GM23248 (cell line): ENCODE measurements at regions not wholly inside any gene's neighbourhood (a gene's known extent, or its start where the extent isn't known, plus 50 kb on each side); places are given as distances from the start of the nearest gene placed in this dataset.

Experiments used
- DNase-seq: peaks from one replicate; pipeline ENCODE4 v3.0.0-alpha.2; 2015
- H2AFZ ChIP-seq: fragments of 200-600 bp; sonication (generic); 2 replicates; pipeline ENCODE4 v1.6.1; 2016; ENCODE audit warnings: antibody characterized with exemption
- H3F3A ChIP-seq: fragments of 200-600 bp; sonication (generic); 2 replicates; pipeline ENCODE4 v1.6.1; 2016; ENCODE audit warnings: mild to moderate bottlenecking, antibody characterized with exemption, mixed run types; ENCODE audit not compliant: insufficient read depth
- H3K27ac ChIP-seq: fragments of 200-600 bp; sonication (generic); 2 replicates; pipeline ENCODE4 v1.5.1; 2016; ENCODE audit warnings: mild to moderate bottlenecking
- H3K27me3 ChIP-seq: fragments of 200-600 bp; sonication (generic); replicated peaks from 2 replicates; pipeline ENCODE4 v1.6.1; 2016; ENCODE audit warnings: mild to moderate bottlenecking; ENCODE audit not compliant: insufficient read depth
- H3K36me3 ChIP-seq: fragments of 200-600 bp; sonication (generic); 2 replicates; pipeline ENCODE4 v1.6.1; 2016; ENCODE audit warnings: low read depth, mild to moderate bottlenecking
- H3K4me1 ChIP-seq: fragments of 200-600 bp; sonication (generic); 2 replicates; pipeline ENCODE4 v1.6.1; 2016; ENCODE audit warnings: mild to moderate bottlenecking; ENCODE audit not compliant: insufficient read depth
- H3K4me2 ChIP-seq: fragments of 200-600 bp; sonication (generic); one replicate; pipeline ENCODE4 v1.6.1; 2016; ENCODE audit warnings: mild to moderate bottlenecking; ENCODE audit not compliant: unreplicated experiment
- H3K4me3 ChIP-seq: fragments of 200-600 bp; sonication (generic); 2 replicates; pipeline ENCODE4 v1.5.1; 2016; ENCODE audit warnings: mild to moderate bottlenecking
- H3K79me2 ChIP-seq: fragments of 200-600 bp; sonication (generic); 2 replicates; pipeline ENCODE4 v1.6.1; 2016; ENCODE audit warnings: mild to moderate bottlenecking; ENCODE audit not compliant: insufficient read depth
- H3K9ac ChIP-seq: fragments of 200-600 bp; sonication (generic); 2 replicates; pipeline ENCODE4 v1.6.1; 2016; ENCODE audit warnings: mild to moderate bottlenecking
- H3K9me2 ChIP-seq: fragments of 200-600 bp; sonication (generic); 2 replicates; pipeline ENCODE4 v1.6.1; 2016; ENCODE audit warnings: mixed run types, mild to moderate bottlenecking, moderate library complexity; ENCODE audit not compliant: insufficient read depth
- H3K9me3 ChIP-seq: fragments of 200-600 bp; sonication (generic); one replicate; pipeline ENCODE4 v1.6.1; 2017; ENCODE audit warnings: low read depth
- H4K20me1 ChIP-seq: fragments of 200-600 bp; sonication (generic); 2 replicates; pipeline ENCODE4 v1.6.0; 2016; ENCODE audit not compliant: insufficient read depth
- EZH2 ChIP-seq: fragments of 200-600 bp; sonication (generic); IDR thresholded peaks from 2 replicates; pipeline ENCODE4 v1.6.1; 2018; ENCODE audit warnings: antibody characterized with exemption, mild to moderate bottlenecking; ENCODE audit not compliant: insufficient read depth, poor library complexity, severe bottlenecking
- EZH2phosphoT487 ChIP-seq: fragments of 200-600 bp; sonication (generic); IDR thresholded peaks from 2 replicates; pipeline ENCODE4 v1.6.1; 2018; ENCODE audit warnings: antibody characterized with exemption, moderate library complexity, mild to moderate bottlenecking, low read depth; ENCODE audit not compliant: insufficient read depth
- WGBS, 2 experiments: methylation state at CpG; one replicate each; pipeline ENCODE4 v1.1.6; 2015 to 2017; ENCODE audit warnings: low lambda C conversion rate in 2 of 2, low coverage in 1 of 2; ENCODE audit errors: missing lambda C conversion rate in 2 of 2; 5-methylcytosine and 5-hydroxymethylcytosine counted together
- in situ Hi-C: fragments of 300-500 bp; cut with MboI; formaldehyde crosslinking; loops from 2 replicates; pipeline ENCODE4 v1.15.0; 2020

GRCh38 chr1:29900104-29900679 lies 663.9 kb downstream of the PTPRU start:
- Histone ChIP-seq H4K20me1 (no peaks in the 10 kb centered on the region), H3K4me1 (no peaks in the 10 kb centered on the region), H3K4me2 (no peak overlapping the region), H3F3A (no peaks in the 10 kb centered on the region), H3K9me3 (no peaks in the 10 kb centered on the region), H2AFZ (no peak overlapping the region), H3K9me2 (no peaks in the 10 kb centered on the region), H3K36me3 (no peaks in the 10 kb centered on the region), H3K27ac (no peak overlapping the region), H3K79me2 (no peaks in the 10 kb centered on the region), H3K27me3 (peaks cover 12% of the 10 kb centered on the region; the same call in 1 of the 2 replicates), H3K4me3 (no peak overlapping the region), H3K9ac (no peak overlapping the region)
- DNase-seq = no peak
- no peak for TF ChIP-seq EZH2
- TF ChIP-seq EZH2phosphoT487 = no peak
- 39 to 42% methylated on average over 20 of the region's 20 CpGs for WGBS, 2 experiments
- in situ Hi-C loops = no loop called here

GRCh38 chr1:29896791-29897714 lies 660.7 kb downstream of the PTPRU start:
- no peak for TF ChIP-seq EZH2phosphoT487
- Histone ChIP-seq H3K4me2 (no peak overlapping the region), H3K4me3 (no peak overlapping the region), H3F3A (no peaks in the 10 kb centered on the region), H3K79me2 (no peaks in the 10 kb centered on the region), H2AFZ (no peak overlapping the region), H3K27me3 (peaks cover 12% of the 10 kb centered on the region; the same call in 1 of the 2 replicates), H3K36me3 (no peaks in the 10 kb centered on the region), H4K20me1 (no peaks in the 10 kb centered on the region), H3K9me3 (no peaks in the 10 kb centered on the region), H3K27ac (no peak overlapping the region), H3K4me1 (no peaks in the 10 kb centered on the region), H3K9me2 (no peaks in the 10 kb centered on the region), H3K9ac (no peak overlapping the region)
- DNase-seq = no peak
- in situ Hi-C loops = no loop called here
- 30 to 31% methylated on average over 11 to 12 of the region's 12 CpGs for WGBS, 2 experiments

- H3K4me1 ChIP-seq = no peaks in the 10 kb centered on the region
- no peaks in the 10 kb centered on the region for H3K9me3 ChIP-seq
- H3K4me3 ChIP-seq = no peak overlapping the region
- no peaks in the 10 kb centered on the region for H3K79me2 ChIP-seq
- in situ Hi-C loops = no loop called here
- peaks cover 8% of the 10 kb centered on the region; the same call in 1 of the 2 replicates for H3K27me3 ChIP-seq
- DNase-seq = no peak
- H3K4me2 ChIP-seq = no peak overlapping the region
- no peaks in the 10 kb centered on the region for H3F3A ChIP-seq
- no peaks in the 10 kb centered on the region for H3K9me2 ChIP-seq
- no peak for TF ChIP-seq EZH2
- no peak for TF ChIP-seq EZH2phosphoT487
- H3K27ac ChIP-seq = no peak overlapping the region
- H2AFZ ChIP-seq = no peak overlapping the region
- H3K9ac ChIP-seq = no peak overlapping the region
- H4K20me1 ChIP-seq = no peaks in the 10 kb centered on the region
- WGBS, 2 experiments = 32 to 34% methylated on average over 3 of the region's 3 CpGs
- no peaks in the 10 kb centered on the region for H3K36me3 ChIP-seq
These were observed 660.0 kb downstream of the PTPRU start for GRCh38 chr1:29896300-29896699.

- H3K9ac ChIP-seq = no peak overlapping the region
- H3K79me2 ChIP-seq = no peaks in the 10 kb centered on the region
- in situ Hi-C loops = no loop called here
- no peaks in the 10 kb centered on the region for H3F3A ChIP-seq
- no peak for TF ChIP-seq EZH2phosphoT487
- TF ChIP-seq EZH2 = no peak
- H3K9me2 ChIP-seq = no peaks in the 10 kb centered on the region
- H3K27ac ChIP-seq = no peak overlapping the region
- H3K4me3 ChIP-seq = no peak overlapping the region
- H3K4me2 ChIP-seq = no peak overlapping the region
- no peaks in the 10 kb centered on the region for H4K20me1 ChIP-seq
- no peaks in the 10 kb centered on the region for H3K36me3 ChIP-seq
- no peaks in the 10 kb centered on the region; the same call in 1 of the 2 replicates for H3K27me3 ChIP-seq
- no peak overlapping the region for H2AFZ ChIP-seq
- DNase-seq = no peak
- H3K4me1 ChIP-seq = no peaks in the 10 kb centered on the region
- H3K9me3 ChIP-seq = no peaks in the 10 kb centered on the region
- WGBS, 2 experiments = 20 to 25% methylated on average over 4 of the region's 4 CpGs
These were observed 658.9 kb downstream of the PTPRU start for GRCh38 chr1:29895201-29895600.
